GM21423 (cell line): ENCODE measurements at regions not wholly inside any gene's neighbourhood (a gene's known extent, or its start where the extent isn't known, plus 50 kb on each side); places are given as distances from the start of the nearest gene placed in this dataset.
"Not testable (repeated sequence)": the region's sequence is repeated elsewhere in the genome, so short reads cannot be mapped to it uniquely, and the experiment has no call there.

Experiments
- ATAC-seq: cut with Tn5 transposase; IDR thresholded peaks from one replicate; pipeline ENCODE4 v1.9.1; 2021; ENCODE audit warnings: mild to moderate bottlenecking, moderate library complexity; ENCODE audit not compliant: unreplicated experiment

DNA sequence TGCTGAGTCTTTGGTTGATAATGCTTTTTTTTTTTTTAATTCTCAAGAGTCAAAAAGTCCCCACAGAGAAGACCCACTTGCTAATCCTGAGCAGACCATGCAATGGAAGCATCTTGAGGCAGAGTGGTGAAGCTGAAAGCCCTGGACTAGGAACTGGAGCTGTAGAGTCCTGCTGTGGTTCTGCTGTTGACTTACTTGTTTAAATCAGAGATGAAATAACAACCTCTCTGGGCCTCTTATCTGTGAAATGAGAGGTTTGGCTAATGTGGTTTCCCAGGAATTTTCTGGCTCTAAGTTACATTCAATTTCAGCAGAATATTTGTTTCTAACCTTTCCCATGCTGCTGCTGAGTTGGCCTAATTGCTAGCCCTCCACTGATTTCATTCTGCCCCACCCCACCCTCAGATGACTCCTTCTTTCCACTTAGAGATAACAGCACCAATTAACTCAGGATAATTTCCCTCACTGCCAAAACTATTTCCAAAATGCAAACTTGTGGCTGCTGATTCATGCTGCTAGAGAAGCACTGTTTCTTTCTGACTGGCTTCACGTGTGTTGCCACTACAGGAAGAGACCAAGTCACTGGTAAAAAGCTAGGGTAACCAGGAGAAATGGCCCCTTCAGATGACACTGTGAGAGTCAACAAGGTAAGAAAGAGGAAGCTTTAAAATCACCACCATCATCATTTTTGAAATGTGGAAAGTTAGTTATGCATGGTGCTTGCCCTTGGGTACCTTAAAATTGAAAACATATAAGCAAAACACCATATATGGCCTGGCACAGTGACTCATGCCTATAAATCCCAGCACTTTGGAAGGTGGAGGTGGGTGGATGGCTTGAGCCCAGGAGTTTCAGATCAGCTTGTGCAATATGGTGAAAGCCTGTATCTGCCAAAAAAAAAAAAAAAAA lies 326.4 kb downstream of the DCHS2 start:
- ATAC-seq = peak; percentile 86

GRCh38 chr4:154160519-154161301 lies 330.9 kb downstream of the DCHS2 start:
- ATAC-seq = no peak

DNA sequence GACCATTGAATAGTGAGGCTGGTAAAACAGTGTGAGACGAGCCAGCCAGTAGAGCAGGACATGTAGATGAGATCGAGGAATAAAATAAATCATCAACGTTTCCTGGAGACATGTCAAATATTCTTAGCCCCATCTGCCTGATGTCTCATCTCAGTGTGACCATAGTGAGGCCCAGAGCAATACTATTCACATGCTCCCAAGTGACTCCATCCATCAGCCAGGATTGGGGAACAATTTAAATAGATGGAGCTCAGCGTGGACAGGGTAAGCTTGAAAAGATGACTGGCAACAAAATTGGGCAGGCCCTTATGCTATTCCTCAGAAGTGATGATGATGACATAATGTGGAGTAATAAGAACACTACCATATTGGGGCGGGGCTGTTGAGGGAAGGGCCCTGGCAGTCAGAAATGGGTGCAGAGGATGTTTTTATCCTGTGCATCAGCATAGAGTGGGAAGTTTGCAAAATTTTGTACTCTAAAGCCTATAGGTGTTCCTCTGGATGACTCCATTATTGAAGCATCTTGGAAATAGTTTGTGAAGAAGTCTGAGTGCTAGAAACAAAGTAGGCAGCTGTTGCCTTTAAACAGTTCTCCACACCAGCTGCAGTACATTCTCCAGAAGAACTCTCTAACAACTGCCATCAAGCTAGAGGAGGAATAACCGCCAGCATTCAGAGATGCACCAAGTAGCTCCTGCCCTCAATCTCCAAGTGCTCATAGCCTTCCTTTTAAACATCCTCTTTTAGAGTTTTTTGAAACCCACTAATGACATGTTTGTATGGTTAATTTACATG lies 333.0 kb downstream of the DCHS2 start:
- ATAC-seq = no peak

DNA sequence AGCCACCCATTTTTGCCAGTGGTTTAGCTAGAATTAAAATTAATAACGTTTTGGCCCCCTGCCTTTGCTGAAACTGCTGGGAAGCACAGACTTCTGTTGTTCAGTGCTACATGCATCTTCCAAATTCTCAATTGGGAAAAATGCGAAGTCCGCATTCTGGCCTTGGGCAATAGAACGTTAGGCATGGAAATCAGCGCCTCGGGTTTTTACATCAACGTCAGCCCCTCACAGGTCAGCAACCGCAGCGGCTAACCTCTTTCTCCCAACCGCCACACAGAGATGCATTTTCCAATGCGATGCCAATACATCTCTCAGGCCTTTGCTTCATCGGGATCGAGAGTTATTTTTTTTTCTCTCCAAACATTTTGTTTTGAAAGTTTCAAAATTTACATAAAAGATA lies 339.1 kb downstream of the DCHS2 start:
- ATAC-seq = no peak

GRCh38 chr4:154149236-154149635 lies 342.4 kb downstream of the DCHS2 start:
- ATAC-seq = not testable (repeated sequence)

GRCh38 chr4:154143720-154144119 lies 347.9 kb downstream of the DCHS2 start:
- ATAC-seq = no peak

DNA sequence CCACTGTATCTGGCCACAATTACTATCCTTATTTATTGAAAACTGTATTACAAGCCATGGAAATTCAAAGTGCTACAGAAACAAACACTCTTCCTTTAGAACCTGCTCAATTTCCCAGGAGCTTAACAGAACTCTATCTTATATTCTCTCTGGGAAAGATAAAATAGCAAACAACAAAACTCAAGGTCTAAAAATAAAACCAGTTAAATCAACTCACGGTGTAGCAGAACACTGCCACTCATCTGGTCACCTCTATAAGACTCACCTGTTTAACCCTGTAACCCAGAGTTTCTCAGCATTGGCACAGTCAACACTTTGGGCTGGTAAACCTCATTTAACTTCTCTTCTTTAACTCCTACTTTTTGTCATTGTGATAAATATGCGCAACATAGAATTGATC lies 348.9 kb downstream of the DCHS2 start:
- no peak for ATAC-seq

DNA sequence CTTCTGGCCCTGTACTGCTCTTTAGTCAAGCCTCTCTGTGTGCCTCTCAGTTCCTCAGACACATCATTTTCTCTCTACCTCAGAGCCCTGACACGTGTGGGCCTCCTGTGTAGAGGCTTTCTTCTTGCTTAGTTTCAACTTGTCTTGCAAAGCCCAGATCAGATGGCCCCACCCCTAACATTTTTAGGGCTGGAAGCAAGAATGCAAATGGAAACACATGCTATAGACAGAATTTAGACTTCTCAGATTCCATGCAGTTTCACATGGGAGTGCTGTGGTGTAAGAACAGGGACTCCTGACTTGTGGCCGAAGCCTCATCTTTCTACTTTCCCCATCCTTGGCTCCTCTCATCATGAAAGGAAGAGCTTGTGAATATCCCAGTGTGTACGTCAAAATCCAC lies 350.7 kb downstream of the DCHS2 start:
- no peak for ATAC-seq

DNA sequence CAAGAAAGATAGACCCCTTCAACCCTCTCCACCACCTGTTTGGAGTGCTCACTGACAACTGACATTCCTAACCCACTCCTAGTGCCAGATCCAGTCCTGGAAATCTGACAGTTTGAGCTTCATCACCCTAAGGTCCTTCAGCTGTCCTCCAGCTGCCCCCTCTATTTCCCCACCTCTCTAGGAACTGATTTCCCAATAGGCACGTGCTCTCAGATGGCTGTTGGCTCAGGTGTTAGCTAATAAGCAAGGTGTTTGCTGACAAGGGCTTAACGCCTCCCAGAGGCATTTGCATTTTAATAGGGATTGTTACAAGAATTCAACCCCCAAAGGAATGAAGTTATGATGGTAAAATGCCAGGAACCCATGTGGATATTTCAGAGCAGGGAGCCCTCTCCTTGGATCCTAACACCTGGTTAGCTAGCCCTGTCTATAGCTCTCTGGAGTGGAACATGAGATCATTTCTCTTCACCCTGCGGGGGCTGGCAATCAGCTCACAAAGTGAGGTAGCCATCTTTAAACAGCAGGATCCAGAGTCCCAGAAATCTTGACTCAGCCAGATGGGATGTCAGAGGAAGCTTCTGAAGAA lies 348.5 kb upstream of the SFRP2 start:
- no peak for ATAC-seq

- no peak for ATAC-seq
Observed at GRCh38 chr4:154135576-154135975, 346.7 kb upstream of the SFRP2 start.

DNA sequence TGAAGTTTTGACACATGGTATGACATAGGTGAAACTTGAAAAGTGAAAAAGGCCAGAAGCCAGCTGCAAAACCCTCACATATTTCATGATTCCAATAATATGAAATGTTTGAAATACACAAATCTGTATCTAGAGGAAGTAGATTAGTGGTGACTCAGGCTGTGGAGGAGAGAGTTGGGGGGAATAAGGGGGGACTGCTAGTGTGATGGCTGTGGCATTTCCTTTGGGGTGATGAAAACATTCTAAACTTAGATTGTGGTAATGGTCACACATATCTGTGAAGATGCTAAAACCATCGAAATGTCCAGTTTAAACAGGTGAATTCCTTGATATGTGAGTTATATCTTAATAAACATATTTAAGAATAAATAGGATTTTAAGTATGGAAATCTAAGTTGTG lies 343.5 kb upstream of the SFRP2 start:
- ATAC-seq = no peak

- ATAC-seq = no peak
Observed at GRCh38 chr4:154126276-154126675, 337.4 kb upstream of the SFRP2 start.

- no peak for ATAC-seq
Observed at GRCh38 chr4:154125340-154125739, 336.5 kb upstream of the SFRP2 start.

- no peak for ATAC-seq
Observed at GRCh38 chr4:154124539-154125255, 335.8 kb upstream of the SFRP2 start.

DNA sequence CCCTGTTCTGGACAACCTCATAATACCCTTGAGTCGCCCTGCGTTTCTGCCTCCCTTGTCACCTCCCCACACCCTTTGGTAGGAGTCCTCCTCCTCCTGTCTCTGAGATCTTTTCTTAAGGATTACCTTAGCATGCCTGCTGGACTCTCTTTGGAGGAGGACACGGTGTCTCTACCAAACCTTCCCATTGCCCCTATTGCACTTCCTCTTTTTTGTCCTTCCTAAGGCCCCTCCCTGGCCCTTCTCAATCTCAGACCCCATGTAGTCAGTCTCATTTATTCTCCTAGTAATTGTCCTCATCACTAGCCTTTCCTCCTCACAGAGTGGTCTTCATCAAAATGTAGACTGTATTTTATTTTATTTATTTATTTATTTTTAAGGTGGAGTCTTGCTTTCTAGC lies 335.0 kb upstream of the SFRP2 start:
- ATAC-seq = no peak

- ATAC-seq = no peak
Observed at GRCh38 chr4:154120690-154121345, 331.9 kb upstream of the SFRP2 start.

- no peak for ATAC-seq
Observed at GRCh38 chr4:154120006-154120676, 331.3 kb upstream of the SFRP2 start.

DNA sequence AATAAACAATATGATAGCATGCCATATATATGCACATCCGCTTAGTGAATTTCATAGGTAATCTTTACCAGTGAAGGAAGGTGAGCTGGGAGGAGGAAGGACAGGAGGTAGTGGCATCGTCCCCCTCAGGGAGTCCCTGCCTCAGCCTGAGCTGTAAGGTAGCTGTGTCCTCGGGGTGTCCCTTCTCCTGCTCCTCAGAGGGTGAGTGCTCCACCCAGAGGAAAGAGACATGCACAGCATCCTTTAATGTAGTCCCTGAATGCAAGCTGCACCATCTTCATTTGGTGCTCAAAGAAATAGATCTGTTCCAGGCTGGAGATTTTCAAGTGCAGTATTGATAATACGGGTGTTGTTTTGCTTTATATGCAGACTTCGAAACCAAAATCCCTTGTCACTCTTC lies 330.4 kb upstream of the SFRP2 start:
- no peak for ATAC-seq

DNA sequence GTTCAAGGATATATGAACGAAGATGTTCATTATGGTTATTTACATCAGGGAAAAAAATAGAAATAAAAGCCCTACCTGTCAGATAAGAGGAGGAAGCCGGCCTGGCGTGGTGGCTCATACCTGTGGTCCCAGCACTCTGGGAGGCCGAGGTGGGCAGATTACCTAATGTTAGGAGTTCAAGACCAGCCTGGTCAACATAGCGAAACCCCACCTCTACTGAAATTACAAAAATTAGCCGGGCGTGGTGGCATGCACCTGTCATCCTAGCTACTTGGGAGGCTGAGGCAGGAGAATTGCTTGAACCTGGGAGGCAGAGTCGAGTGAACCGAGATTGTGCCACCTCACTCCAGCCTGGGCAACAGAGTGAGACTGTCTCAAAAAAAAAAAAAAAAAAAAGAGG lies 328.8 kb upstream of the SFRP2 start:
- not testable (repeated sequence) for ATAC-seq
